HL-60/S4 treated with phorbol 12-myristate 13-acetate at 8.2 ng/mL for 4 days and 3 days (cell line): ENCODE measurements at regions not wholly inside any gene's neighbourhood (a gene's known extent, or its start where the extent isn't known, plus 50 kb on each side); places are given as distances from the start of the nearest gene placed in this dataset.

Experiments used
- in situ Hi-C: fragments of 300-500 bp; cut with MboI; formaldehyde crosslinking; loops from 2 replicates; pipeline ENCODE4 v1.15.0; 2022; ENCODE audit warnings: low sequenced_read_pairs

DNA sequence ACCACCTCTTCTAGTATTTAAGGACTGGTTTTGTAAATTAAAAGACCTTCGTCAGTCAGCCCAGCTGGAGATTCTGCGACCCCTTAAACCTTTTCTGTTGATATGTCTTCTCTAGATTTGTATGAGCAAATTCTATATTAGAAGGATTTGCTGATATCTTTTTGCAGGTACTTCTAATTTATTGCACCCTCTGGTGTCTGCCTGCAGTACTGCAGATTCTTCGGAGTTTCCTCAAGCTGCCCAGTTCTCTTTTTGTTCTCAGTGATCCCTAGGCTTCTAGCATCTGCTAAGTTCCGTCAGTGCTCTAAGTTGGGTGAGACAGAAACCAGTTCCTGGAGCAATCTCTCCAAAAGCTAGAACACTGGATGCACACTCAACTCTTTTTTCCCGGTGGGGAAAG is 545.2 kb downstream of the C4orf33 start:
- in situ Hi-C loops, result loop anchor here (25.0 kb wide), 1 partner anchor 279 kb away; no protein-coding TSS in a partner anchor

DNA sequence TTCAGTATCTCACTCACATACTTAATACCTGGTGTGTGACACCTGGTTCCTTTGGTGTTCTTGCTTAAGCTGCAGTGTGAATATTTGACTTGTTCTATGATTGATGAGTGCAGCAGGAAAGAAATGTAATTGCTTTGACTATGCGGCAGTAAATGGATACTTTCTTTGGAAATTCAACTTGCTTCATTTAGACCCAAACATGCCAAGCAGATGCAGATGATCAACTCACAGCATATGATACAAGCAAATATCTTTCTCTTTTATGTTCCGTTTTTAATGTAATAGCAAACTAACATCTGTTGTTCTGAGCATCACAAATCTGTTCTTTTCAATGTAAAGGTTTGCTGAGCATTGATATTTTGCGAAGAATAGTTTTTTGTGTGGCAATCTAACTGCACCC is 549.5 kb downstream of the C4orf33 start:
- in situ Hi-C loops, result loop anchor here (25.0 kb wide), 1 partner anchor 283 kb away; no protein-coding TSS in a partner anchor

DNA sequence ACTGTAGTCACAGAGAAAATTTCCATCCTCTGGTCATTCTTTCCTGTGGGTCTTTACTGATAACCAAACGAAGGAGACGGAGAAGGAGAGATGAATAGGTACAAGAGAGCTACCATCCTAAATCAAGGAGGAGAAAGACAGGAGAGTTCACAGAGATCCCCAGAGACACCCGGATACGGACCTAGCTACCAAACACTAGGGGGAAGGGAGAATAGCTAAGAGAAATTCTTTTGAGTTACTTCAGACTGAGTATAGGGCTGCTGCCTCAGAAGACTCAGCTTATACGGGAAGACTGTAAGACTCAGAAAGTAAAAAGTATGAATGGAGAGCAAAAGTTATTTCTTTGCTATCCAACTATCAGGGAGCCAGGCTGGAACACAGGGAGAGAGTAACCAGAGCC is 572.1 kb downstream of the C4orf33 start:
- in situ Hi-C loops, result no loop called here

GRCh38 chr4:129672941-129673340 is 577.0 kb downstream of the C4orf33 start:
- in situ Hi-C loops, result no loop called here

DNA sequence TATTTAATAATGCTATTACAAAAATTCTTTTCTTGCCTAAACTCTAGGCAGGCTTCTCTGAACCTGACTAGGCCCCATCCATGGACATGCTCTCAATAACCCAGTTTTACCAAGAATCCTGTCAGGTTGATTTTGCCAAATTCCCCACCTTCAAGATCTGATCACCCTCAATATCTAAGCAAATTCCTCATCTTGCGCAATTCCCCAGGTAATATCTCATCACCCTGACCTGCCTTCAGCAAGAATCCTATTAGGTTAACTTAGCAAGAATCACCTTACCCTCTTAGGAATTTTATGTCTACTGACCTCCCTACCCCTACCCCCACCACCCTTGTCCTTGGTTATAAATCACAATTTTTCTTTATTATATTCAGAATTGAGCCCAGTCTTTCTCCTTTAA is 579.1 kb downstream of the C4orf33 start:
- in situ Hi-C loops, result no loop called here

DNA sequence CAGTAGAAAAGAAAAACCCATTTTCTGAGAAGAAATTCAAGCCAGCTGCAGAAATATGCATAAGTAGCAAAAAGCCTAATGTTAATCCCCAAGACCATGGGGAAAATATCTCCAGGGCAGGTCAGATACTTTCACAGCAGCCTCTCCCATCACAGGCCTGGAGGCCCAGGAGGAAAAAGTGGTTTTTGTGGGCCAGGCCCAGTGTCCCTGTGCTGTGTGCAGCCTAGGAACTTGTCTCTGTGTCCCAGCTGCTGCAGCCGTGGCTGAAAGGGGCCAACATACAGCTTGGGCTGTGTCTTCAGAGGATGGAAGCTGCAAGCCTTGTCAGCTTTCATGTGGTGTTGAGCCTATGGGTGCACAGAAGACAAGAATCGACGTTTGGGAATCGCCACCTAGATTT is 581.0 kb downstream of the C4orf33 start:
- in situ Hi-C loops, result no loop called here

- in situ Hi-C loops, result no loop called here
Observed at GRCh38 chr4:129682586-129682985, 586.6 kb downstream of the C4orf33 start.

DNA sequence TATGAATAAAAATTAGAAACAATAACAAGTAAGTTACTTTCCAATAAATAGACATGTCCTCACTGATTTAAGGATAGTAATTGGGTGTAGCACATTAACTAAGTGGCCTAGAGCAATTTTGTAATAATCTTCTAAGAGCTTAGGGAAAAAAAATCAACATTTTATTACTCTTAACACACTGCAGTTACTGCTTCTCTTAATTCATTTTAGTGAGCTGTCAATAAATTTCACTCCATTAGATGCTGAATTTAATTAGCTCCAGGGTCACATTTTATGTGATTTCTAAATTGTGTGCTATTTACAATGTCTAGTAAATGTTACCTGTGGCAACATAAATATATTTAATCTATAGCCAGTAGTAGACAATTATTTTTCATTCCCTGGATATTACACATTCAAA is 612.0 kb downstream of the C4orf33 start:
- in situ Hi-C loops, result no loop called here

DNA sequence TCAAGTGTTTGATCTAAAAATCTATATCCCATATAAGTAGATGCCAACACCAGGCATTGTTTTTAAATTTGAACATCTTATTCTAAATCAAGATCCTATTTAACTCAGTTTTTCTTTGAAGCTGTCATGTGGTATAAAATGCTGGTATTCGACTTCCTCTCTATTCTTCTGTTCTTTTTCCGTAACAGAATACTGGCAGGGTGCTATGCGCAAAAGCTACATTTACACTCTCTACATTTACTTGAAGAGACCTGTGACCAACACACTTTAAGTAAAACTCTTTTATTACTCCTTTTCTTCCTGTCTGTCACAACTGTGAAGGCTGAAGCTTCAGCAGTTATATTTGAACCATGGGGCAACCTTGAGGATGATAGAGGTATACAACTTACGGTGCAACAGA is 612.8 kb downstream of the C4orf33 start:
- in situ Hi-C loops, result no loop called here

DNA sequence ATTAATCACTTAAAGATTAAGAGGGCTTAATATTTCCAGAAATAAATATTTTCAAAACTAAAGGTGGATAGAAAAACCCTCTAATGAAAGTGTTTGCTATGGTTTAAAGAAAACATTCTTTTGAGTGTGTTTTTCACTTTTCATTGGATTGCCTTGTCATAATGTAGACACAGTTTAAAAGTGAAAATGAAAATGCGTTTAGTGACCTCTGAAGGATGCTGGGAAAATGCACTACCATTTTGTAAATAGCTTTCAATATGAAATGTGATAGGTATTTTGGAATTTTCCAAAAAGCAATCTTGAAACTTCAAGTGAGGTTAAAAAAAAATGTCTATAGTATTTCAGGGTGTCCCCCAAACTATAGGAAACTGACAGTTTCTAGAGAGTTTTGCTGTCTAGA is 642.2 kb downstream of the C4orf33 start:
- in situ Hi-C loops, result no loop called here

GRCh38 chr4:129747756-129748155 is 651.8 kb downstream of the C4orf33 start:
- in situ Hi-C loops, result no loop called here

DNA sequence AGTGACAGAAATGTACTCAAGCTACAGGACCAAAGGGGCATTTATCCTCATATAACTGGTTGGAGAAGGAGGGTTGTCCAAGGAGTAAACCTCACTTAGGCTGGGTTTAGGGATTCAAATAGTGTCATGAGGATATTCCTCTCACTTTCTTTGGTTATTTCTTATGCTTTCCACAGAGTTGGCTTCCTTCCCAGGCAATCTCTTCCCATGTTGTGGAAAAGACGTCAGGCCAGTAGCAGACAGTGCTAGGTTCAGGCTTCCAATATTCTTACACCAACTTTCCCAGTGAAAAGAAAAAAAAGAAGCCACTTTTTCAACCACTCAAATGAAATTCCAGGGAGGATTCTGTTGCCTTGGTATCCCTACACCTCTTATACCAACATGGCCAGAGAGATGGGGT is 653.0 kb downstream of the C4orf33 start:
- in situ Hi-C loops, result no loop called here

DNA sequence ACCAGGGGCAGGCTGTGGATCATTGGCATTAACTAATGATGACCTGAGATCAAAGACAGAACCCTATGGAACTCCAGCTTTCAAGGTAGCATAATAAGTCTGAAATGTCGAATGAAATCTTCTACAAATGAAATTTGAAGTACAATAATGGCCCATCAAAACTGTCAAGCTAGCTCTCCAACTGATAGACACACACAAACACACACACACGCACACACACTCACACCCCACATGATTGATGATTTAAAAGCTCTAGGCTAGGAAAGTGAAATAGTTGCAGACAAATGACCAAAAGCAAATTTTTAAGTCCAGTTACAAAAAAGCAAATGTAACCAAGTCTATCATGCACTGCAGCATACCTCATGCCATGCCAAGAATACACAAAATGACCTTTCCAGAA is 655.7 kb downstream of the C4orf33 start:
- in situ Hi-C loops, result no loop called here

DNA sequence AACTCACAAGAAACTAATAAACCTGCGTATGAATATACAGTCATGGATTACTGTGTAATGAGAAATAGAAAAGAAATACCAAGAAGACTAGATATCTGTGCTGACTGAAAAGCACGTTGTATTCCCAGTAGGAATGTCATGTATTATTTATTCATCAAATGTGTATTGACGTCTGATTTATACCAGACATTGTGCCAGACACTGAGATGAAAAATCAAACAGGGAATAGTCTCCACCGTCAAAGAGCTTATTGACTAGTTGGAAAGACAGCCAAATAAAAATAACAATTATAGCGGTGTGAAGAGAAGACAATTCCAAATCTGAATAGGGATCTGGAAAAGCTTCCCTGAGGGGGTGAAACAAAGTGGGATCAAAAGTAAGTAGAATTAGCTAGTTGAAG is 687.6 kb downstream of the C4orf33 start:
- in situ Hi-C loops, result no loop called here

- in situ Hi-C loops, result no loop called here
Observed at GRCh38 chr4:129788486-129788885, 692.5 kb downstream of the C4orf33 start.

DNA sequence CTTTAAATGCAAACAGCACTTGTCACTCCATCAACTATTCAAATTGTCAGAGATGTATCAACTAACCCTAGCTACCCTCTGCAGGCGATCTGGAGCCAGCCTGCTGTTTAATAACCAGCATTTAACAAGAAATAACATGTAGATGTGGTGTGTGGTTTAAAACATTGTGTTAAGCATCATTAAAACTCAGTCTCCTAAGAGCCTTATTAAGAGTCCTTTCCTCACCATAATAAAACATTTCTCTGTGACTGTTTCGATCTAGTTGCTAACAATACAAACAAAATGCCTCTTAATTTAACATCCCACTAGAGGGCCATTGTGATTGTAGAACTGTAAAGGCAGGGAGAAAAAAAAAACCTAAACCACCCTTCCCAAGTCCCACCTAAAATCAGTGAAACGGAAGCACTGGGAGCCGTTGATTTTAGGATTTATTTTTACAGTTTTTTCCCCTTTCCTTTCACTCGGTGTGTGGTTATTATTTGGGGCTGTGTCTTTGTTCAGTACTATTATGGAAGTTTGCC is 708.6 kb downstream of the C4orf33 start:
- in situ Hi-C loops, result no loop called here

DNA sequence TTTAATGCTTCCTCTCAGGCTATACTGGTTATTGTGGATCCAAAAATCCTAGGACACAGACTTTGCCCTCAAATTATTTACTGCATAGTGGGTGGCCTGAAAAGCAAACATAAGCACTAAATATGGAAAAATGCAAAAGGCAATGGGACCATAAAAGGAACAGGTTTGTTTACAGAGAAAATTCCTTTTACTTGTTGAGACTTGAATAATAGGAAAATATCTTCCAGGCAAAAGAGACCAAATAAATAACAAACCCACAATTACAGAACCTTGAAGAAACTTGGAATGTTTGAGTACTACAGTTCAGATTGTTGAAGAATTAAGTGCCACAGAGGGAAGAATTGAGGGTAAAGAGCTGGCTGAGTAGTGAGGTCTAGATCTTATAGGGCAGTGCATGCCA is 711.0 kb downstream of the C4orf33 start:
- in situ Hi-C loops, result no loop called here

DNA sequence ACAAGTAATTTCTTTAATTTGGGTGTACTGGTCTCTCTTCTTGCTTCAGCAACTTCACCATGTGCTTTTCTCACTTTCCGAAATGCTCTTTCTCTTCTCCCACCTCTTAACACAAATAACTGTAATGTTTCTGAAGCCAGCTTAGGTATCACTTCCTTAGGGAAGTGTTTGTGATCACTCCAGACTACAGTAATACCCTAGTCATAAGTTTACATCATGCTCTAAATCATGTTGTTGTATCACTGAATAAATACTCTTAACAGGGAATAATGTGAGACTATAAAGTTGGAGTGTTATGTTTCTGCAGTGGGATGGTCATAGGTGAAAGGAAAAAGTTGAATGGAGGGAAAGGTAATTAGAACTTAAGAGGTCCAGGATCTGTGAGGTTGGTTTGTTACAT is 712.3 kb downstream of the C4orf33 start:
- in situ Hi-C loops, result no loop called here

DNA sequence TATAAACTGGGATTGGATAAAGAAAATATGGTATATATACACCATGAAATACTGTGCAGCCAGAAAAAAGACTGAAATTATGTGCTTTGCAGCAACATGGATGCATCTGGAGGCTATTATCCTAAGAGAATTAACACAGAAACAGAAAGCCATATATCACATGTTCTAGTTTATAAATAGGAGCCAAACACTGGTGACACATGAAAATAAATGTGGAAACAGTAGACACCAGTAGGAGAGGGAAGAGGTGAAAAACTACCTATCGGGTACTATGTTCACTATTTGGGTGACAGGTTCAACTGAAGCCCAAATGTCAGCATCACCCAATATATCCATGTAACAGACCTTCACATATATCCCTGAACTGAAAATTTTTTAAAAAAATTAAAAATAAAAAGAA is 725.1 kb downstream of the C4orf33 start:
- in situ Hi-C loops, result no loop called here

DNA sequence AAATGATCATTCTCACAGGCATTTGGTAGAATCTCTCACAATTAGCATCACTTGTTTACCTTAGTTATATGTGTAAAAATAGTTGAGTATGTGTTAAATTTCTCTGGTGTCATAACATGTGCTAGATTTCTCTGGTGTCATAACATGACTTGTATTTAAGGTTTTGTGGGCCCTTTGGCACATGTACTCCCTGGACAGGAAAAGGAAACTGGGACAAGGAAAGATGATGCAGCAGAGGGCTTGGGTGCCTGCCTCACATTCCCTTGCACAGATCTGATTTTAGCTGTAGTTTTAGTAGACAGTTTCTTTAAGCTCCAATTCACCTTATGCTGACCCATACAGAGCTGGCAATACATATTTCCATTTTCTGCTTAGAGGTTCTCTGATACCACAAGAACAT is 726.0 kb downstream of the C4orf33 start:
- in situ Hi-C loops, result no loop called here

GRCh38 chr4:129822701-129823100 is 726.7 kb downstream of the C4orf33 start:
- in situ Hi-C loops, result no loop called here

DNA sequence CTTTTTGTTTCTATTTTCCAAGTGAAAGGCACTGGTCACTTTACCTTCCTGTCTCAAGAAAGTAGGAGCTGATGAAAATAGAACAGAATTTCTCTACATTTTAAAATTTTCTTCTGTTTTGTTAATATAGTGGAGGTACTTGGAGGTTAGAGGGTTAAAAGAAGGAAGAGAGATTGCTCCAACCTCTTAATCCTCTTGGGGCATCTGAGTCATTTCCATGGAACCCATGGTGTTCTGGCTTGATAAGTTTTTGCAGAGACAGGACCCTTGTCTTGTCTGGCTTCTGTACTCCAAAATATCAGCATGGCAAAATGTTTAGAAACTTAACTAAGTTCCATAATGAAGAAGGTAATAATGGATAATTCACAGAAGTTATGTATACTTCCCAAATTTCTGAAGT is 727.2 kb downstream of the C4orf33 start:
- in situ Hi-C loops, result no loop called here

- in situ Hi-C loops, result no loop called here
Observed at GRCh38 chr4:129829373-129829772, 733.4 kb downstream of the C4orf33 start.

- in situ Hi-C loops, result no loop called here
Observed at GRCh38 chr4:129839687-129840086, 743.7 kb downstream of the C4orf33 start.
